ENCODE measurements at regions not wholly inside any gene's neighbourhood (a gene's known extent, or its start where the extent isn't known, plus 50 kb on each side); places are given as distances from the start of the nearest gene placed in this dataset.

DNA sequence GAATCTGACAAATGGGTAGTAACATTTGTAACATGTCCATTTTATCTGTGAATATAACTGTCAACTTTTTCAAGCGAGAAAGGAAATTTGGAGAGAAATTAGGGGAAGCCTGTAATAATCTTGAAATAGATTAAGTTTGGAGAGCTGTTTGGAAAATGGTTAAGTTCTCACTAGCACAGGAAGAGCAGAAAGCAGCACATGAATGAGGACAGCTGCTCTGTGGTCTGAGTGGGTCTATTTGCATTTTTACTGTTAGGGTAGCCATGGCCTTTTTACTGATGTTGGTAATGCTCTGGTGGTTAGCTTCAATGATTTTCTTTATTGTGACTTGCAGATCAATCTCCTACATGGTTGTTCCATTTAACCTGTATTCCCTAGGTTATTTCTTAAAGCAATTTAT lies 144.5 kb upstream of the GDNF start:
- TF ChIP-seq, protein P1, sequence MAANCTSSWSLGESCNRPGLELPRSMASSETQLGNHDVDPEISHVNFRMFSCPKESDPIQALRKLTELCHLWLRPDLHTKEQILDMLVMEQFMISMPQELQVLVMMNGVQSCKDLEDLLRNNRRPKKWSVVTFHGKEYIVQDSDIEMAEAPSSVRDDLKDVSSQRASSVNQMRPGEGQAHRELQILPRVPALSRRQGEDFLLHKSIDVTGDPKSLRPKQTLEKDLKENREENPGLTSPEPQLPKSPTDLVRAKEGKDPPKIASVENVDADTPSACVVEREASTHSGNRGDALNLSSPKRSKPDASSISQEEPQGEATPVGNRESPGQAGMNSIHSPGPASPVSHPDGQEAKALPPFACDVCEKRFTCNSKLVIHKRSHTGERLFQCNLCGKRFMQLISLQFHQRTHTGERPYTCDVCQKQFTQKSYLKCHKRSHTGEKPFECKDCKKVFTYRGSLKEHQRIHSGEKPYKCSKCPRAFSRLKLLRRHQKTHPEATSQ (tag by site-specific recombination; IDR thresholded peaks at IDR 0.05), result no peak
- TF ChIP-seq YY1 (tag by site-specific recombination; IDR thresholded peaks at IDR 0.05) (no peak), ZBTB7A (tag by site-specific recombination; IDR thresholded peaks at IDR 0.05; ENCODE audit: low read depth) (no peak), ZNF768 (tag by site-specific recombination; IDR thresholded peaks at IDR 0.05) (no peak)

Data from HEK293 (cell line).